HG02588 (cell line): ENCODE measurements at regions not wholly inside any gene's neighbourhood (a gene's known extent, or its start where the extent isn't known, plus 50 kb on each side); places are given as distances from the start of the nearest gene placed in this dataset.

ENCODE experiments used
- ATAC-seq: cut with Tn5 transposase; IDR thresholded peaks from one replicate; pipeline ENCODE4 v1.9.1; 2021; ENCODE audit warnings: mild to moderate bottlenecking, moderate library complexity; ENCODE audit not compliant: unreplicated experiment

- peak; percentile 41 for ATAC-seq
Measured at GRCh38 chr11:19345848-19346681, 105.3 kb upstream of the E2F8 start.

GRCh38 chr11:19345519-19345847 lies 104.7 kb upstream of the E2F8 start:
- peak; percentile 21 for ATAC-seq

- peak; percentile 39 for ATAC-seq
Measured at GRCh38 chr11:19344661-19345518, 104.1 kb upstream of the E2F8 start.

GRCh38 chr11:19342036-19342435 lies 101.3 kb upstream of the E2F8 start:
- no peak for ATAC-seq

GRCh38 chr11:19338375-19338774 lies 97.6 kb upstream of the E2F8 start:
- ATAC-seq, result no peak

GRCh38 chr11:19337779-19338178 lies 97.0 kb upstream of the E2F8 start:
- no peak for ATAC-seq

- no peak for ATAC-seq
Measured at GRCh38 chr11:19336331-19336730, 95.6 kb upstream of the E2F8 start.

- ATAC-seq, result peak; percentile 60
Measured at GRCh38 chr11:19332476-19332875, 91.7 kb upstream of the E2F8 start.

- no peak for ATAC-seq
Measured at GRCh38 chr11:19330416-19330815, 89.7 kb upstream of the E2F8 start.

- ATAC-seq, result no peak
Measured at GRCh38 chr11:19329970-19330369, 89.2 kb upstream of the E2F8 start.

- no peak for ATAC-seq
Measured at GRCh38 chr11:19328586-19329311, 88.0 kb upstream of the E2F8 start.

GRCh38 chr11:19327280-19327679 lies 86.5 kb upstream of the E2F8 start:
- no peak for ATAC-seq

GRCh38 chr11:19326499-19326898 lies 85.8 kb upstream of the E2F8 start:
- ATAC-seq, result no peak

GRCh38 chr11:19323502-19323901 lies 82.8 kb upstream of the E2F8 start:
- ATAC-seq, result no peak

- no peak for ATAC-seq
Measured at GRCh38 chr11:19321351-19321750, 80.6 kb upstream of the E2F8 start.

GRCh38 chr11:19320827-19321226 lies 80.1 kb upstream of the E2F8 start:
- ATAC-seq, result no peak

GRCh38 chr11:19316434-19316833 lies 75.7 kb upstream of the E2F8 start:
- ATAC-seq, result no peak

- ATAC-seq, result no peak
Measured at GRCh38 chr11:19315511-19315910, 74.8 kb upstream of the E2F8 start.

GRCh38 chr11:19313140-19313539 lies 72.4 kb upstream of the E2F8 start:
- no peak for ATAC-seq

- ATAC-seq, result peak; percentile 62
Measured at GRCh38 chr11:19311308-19312030, 70.7 kb upstream of the E2F8 start.

- no peak for ATAC-seq
Measured at GRCh38 chr11:19307498-19307897, 66.8 kb upstream of the E2F8 start.
